H9 (cell line): ENCODE measurements at regions not wholly inside any gene's neighbourhood (a gene's known extent, or its start where the extent isn't known, plus 50 kb on each side); places are given as distances from the start of the nearest gene placed in this dataset.

Experiments
- DNase-seq: peaks from one replicate; pipeline ENCODE4 v3.0.0-alpha.2; 2017
- H2AFZ ChIP-seq: one replicate; pipeline ENCODE4 v1.6.1; 2013; ENCODE audit warnings: mild to moderate bottlenecking, low read length, control low read depth, moderate library complexity
- H2AK5ac ChIP-seq: 2 replicates; pipeline ENCODE4 v1.6.1; 2013; ENCODE audit warnings: low read length, control low read depth, mixed read lengths; ENCODE audit not compliant: insufficient read length
- H2BK120ac ChIP-seq: one replicate; pipeline ENCODE4 v1.6.1; 2013; ENCODE audit warnings: low read depth, mild to moderate bottlenecking, low read length, control low read depth, inconsistent platforms; ENCODE audit not compliant: poor library complexity, severe bottlenecking
- H2BK12ac ChIP-seq: 2 replicates; pipeline ENCODE4 v1.6.1; 2013; ENCODE audit warnings: low read length, control low read depth, mixed read lengths, low read depth; ENCODE audit not compliant: insufficient read length
- H2BK15ac ChIP-seq: 2 replicates; pipeline ENCODE4 v1.6.1; 2013; ENCODE audit warnings: low read depth, low read length, control low read depth
- H2BK20ac ChIP-seq: one replicate; pipeline ENCODE4 v1.6.1; 2013; ENCODE audit warnings: low read depth, mild to moderate bottlenecking, low read length, control low read depth, inconsistent platforms; ENCODE audit not compliant: poor library complexity, severe bottlenecking
- H2BK5ac ChIP-seq: 2 replicates; pipeline ENCODE4 v1.6.1; 2013; ENCODE audit warnings: low read length, control low read depth, mixed read lengths; ENCODE audit not compliant: insufficient read length
- H3K14ac ChIP-seq: 2 replicates; pipeline ENCODE4 v1.6.1; 2013; ENCODE audit warnings: low read length, control low read depth; ENCODE audit not compliant: insufficient read depth
- H3K18ac ChIP-seq: 2 replicates; pipeline ENCODE4 v1.6.1; 2013; ENCODE audit warnings: low read depth, mild to moderate bottlenecking, mixed read lengths, low read length, control low read depth; ENCODE audit not compliant: insufficient read length
- H3K23ac ChIP-seq: 2 replicates; pipeline ENCODE4 v1.6.1; 2013; ENCODE audit warnings: low read length, control low read depth, mixed read lengths, low read depth; ENCODE audit not compliant: insufficient read length
- H3K23me2 ChIP-seq: 2 replicates; pipeline ENCODE4 v1.6.1; 2013; ENCODE audit warnings: low read depth, mild to moderate bottlenecking, mixed read lengths, low read length, control low read depth; ENCODE audit not compliant: insufficient read length, poor library complexity, severe bottlenecking
- H3K27ac ChIP-seq: 2 replicates; pipeline ENCODE4 v1.5.1; 2013; ENCODE audit warnings: low read length, control low read depth, mixed read lengths, low read depth; ENCODE audit not compliant: insufficient read length
- H3K27me3 ChIP-seq: 2 replicates; pipeline ENCODE4 v1.6.1; 2013; ENCODE audit warnings: low read length, control low read depth, inconsistent platforms; ENCODE audit not compliant: insufficient read depth
- H3K4ac ChIP-seq: 2 replicates; pipeline ENCODE4 v1.6.1; 2013; ENCODE audit warnings: low read depth, mild to moderate bottlenecking, control low read depth, inconsistent platforms, low read length, moderate library complexity
- H3K4me1 ChIP-seq: 2 replicates; pipeline ENCODE4 v1.6.1; 2013; ENCODE audit warnings: low read length, control low read depth, inconsistent platforms; ENCODE audit not compliant: insufficient read depth
- H3K4me2 ChIP-seq: 2 replicates; pipeline ENCODE4 v1.6.1; 2013; ENCODE audit warnings: low read length, control low read depth, mixed read lengths; ENCODE audit not compliant: insufficient read length, insufficient read depth
- H3K56ac ChIP-seq: 2 replicates; pipeline ENCODE4 v1.6.1; 2013; ENCODE audit warnings: low read depth, mild to moderate bottlenecking, mixed read lengths, low read length, control low read depth; ENCODE audit not compliant: insufficient read length
- H3K79me1 ChIP-seq: 2 replicates; pipeline ENCODE4 v1.6.1; 2013; ENCODE audit warnings: low read depth, mild to moderate bottlenecking, moderate library complexity, low read length, control low read depth, inconsistent platforms; ENCODE audit not compliant: insufficient read depth, poor library complexity, severe bottlenecking
- H3K79me2 ChIP-seq: 2 replicates; pipeline ENCODE4 v1.6.1; 2013; ENCODE audit warnings: low read length, control low read depth, inconsistent platforms; ENCODE audit not compliant: insufficient read depth
- H3K9ac ChIP-seq: 2 replicates; pipeline ENCODE4 v1.6.1; 2013; ENCODE audit warnings: low read length, control low read depth, mixed read lengths; ENCODE audit not compliant: insufficient read length; ENCODE audit errors: extremely low read depth
- H3K9me3 ChIP-seq: one replicate; pipeline ENCODE4 v1.6.1; 2013; ENCODE audit warnings: low read depth, low read length, inconsistent platforms; ENCODE audit not compliant: control insufficient read depth
- H3T11ph ChIP-seq: one replicate; pipeline ENCODE4 v1.6.1; 2013; ENCODE audit warnings: mild to moderate bottlenecking, low read length, control low read depth, inconsistent platforms
- H4K20me1 ChIP-seq: one replicate; pipeline ENCODE4 v1.6.1; 2013; ENCODE audit not compliant: control insufficient read depth, insufficient read length, insufficient read depth
- H4K5ac ChIP-seq: 2 replicates; pipeline ENCODE4 v1.6.1; 2013; ENCODE audit warnings: low read depth, mild to moderate bottlenecking, mixed read lengths, low read length, control low read depth; ENCODE audit not compliant: insufficient read length
- H4K8ac ChIP-seq: replicated peaks from 2 replicates; pipeline ENCODE4 v1.6.1; 2013; ENCODE audit warnings: low read length, control low read depth, mixed read lengths, low read depth; ENCODE audit not compliant: insufficient read length
- H4K91ac ChIP-seq: 2 replicates; pipeline ENCODE4 v1.6.1; 2013; ENCODE audit warnings: low read depth, mild to moderate bottlenecking, moderate library complexity, mixed read lengths, low read length, control low read depth; ENCODE audit not compliant: insufficient read length
- H3K27ac Mint-ChIP-seq, 3 experiments: 2 replicates in 2 of 3; 3 replicates in 1 of 3; pipeline ENCODE4 v1.8.0; 2020 to 2021; ENCODE audit warnings: mixed read lengths in 3 of 3, mild to moderate bottlenecking in 1 of 3, moderate library complexity in 1 of 3
- H3K27me3 Mint-ChIP-seq: 2 replicates; pipeline ENCODE4 v1.8.0; 2021; ENCODE audit warnings: low read depth, mild to moderate bottlenecking, moderate library complexity, mixed read lengths
- H3K36me3 Mint-ChIP-seq, 3 experiments: 2 replicates in 2 of 3; 3 replicates in 1 of 3; pipeline ENCODE4 v1.8.0; 2020 to 2021; ENCODE audit warnings: low read depth in 3 of 3, mixed read lengths in 3 of 3; ENCODE audit not compliant: insufficient read depth in 1 of 3
- H3K4me1 Mint-ChIP-seq, 2 experiments: 2 replicates each; pipeline ENCODE4 v1.8.0; 2020; ENCODE audit warnings: mixed read lengths in 2 of 2
- H3K4me3 Mint-ChIP-seq, 2 experiments: 2 replicates in 1 of 2; 3 replicates in 1 of 2; pipeline ENCODE4 v1.8.0; 2020 to 2021; ENCODE audit warnings: mild to moderate bottlenecking in 2 of 2, mixed read lengths in 2 of 2, moderate library complexity in 1 of 2
- H3K9me3 Mint-ChIP-seq, 2 experiments: 2 replicates in 1 of 2; 3 replicates in 1 of 2; pipeline ENCODE4 v1.8.0; 2020; ENCODE audit warnings: mild to moderate bottlenecking in 2 of 2, mixed read lengths in 2 of 2, moderate library complexity in 1 of 2
- WGBS: extraction: QIAGEN DNeasy Blood & Tissue Kit; methylation state at CpG from one replicate; pipeline ENCODE4 v1.1.7; 2013; ENCODE audit warnings: missing lambda C conversion rate, low lambda C conversion rate, mixed read lengths; ENCODE audit not compliant: insufficient read length; ENCODE audit errors: extremely low coverage; 5-methylcytosine and 5-hydroxymethylcytosine counted together
- TF ChIP-seq, protein P1 (sequence below): fragments of 200-600 bp; sonication (generic); conservative IDR thresholded peaks from 3 replicates; pipeline ENCODE4 v1.8.0; 2021; ENCODE audit warnings: antibody characterized with exemption, mild to moderate bottlenecking

- H4K5ac ChIP-seq: no peak overlapping the region
- H4K20me1 ChIP-seq: no peaks in the 10 kb centered on the region
- TF ChIP-seq, protein P1, sequence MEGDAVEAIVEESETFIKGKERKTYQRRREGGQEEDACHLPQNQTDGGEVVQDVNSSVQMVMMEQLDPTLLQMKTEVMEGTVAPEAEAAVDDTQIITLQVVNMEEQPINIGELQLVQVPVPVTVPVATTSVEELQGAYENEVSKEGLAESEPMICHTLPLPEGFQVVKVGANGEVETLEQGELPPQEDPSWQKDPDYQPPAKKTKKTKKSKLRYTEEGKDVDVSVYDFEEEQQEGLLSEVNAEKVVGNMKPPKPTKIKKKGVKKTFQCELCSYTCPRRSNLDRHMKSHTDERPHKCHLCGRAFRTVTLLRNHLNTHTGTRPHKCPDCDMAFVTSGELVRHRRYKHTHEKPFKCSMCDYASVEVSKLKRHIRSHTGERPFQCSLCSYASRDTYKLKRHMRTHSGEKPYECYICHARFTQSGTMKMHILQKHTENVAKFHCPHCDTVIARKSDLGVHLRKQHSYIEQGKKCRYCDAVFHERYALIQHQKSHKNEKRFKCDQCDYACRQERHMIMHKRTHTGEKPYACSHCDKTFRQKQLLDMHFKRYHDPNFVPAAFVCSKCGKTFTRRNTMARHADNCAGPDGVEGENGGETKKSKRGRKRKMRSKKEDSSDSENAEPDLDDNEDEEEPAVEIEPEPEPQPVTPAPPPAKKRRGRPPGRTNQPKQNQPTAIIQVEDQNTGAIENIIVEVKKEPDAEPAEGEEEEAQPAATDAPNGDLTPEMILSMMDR: no peak
- no peak overlapping the region for H2AK5ac ChIP-seq
- H3K4ac ChIP-seq: no peak overlapping the region
- no peak overlapping the region for H3K14ac ChIP-seq
- no peaks in the 10 kb centered on the region for H3K23me2 ChIP-seq
- peaks cover 11% of the 10 kb centered on the region for H3K9me3 ChIP-seq
- H3K4me1 Mint-ChIP-seq: no peaks in the 10 kb centered on the region; a peak in 1 of 4 replicates
- no peak overlapping the region for H3K18ac ChIP-seq
- no peak overlapping the region for H3K27ac ChIP-seq
- no peak overlapping the region for H2BK12ac ChIP-seq
- no peak overlapping the region for H2BK120ac ChIP-seq
- no peak overlapping the region for H3K23ac ChIP-seq
- H3K4me2 ChIP-seq: no peak overlapping the region
- peaks cover 24% of the 10 kb centered on the region for H3K27me3 Mint-ChIP-seq
- no peak overlapping the region for H2BK20ac ChIP-seq
- H3K36me3 Mint-ChIP-seq: peaks cover 1 to 16% (median 5%) of the 10 kb centered on the region in 3 experiments; a peak in 6 of 7 replicates
- no peak overlapping the region for H3K56ac ChIP-seq
- peaks cover 3% of the 10 kb centered on the region; the same call in 1 of the 2 replicates for H3K27me3 ChIP-seq
- H2AFZ ChIP-seq: no peak overlapping the region
- H3T11ph ChIP-seq: no peak overlapping the region
- H2BK5ac ChIP-seq: no peak overlapping the region
- H3K79me1 ChIP-seq: no peaks in the 10 kb centered on the region
- peaks cover 21 to 25% of the 10 kb centered on the region in 2 experiments for H3K9me3 Mint-ChIP-seq
- H4K8ac ChIP-seq: no peak overlapping the region
- H3K27ac Mint-ChIP-seq: peak overlapping the region in 1 of 3 experiments; percentile 59; a peak in 1 of 7 replicates
- no peak overlapping the region for H4K91ac ChIP-seq
- no peaks in the 10 kb centered on the region for H3K4me1 ChIP-seq
- H3K9ac ChIP-seq: no peak overlapping the region
- no peak for DNase-seq
- no peak overlapping the region for H3K4me3 Mint-ChIP-seq
- no peak overlapping the region for H2BK15ac ChIP-seq
- no peaks in the 10 kb centered on the region for H3K79me2 ChIP-seq
- WGBS: no CpG with 5 or more reads among the region's 6 CpGs
Observed at GRCh38 chr22:48931452-48931851, 896.2 kb downstream of the BRD1 start.
